HG03460 (cell line): ENCODE measurements at regions not wholly inside any gene's neighbourhood (a gene's known extent, or its start where the extent isn't known, plus 50 kb on each side); places are given as distances from the start of the nearest gene placed in this dataset.
"Not testable (repeated sequence)": the region's sequence is repeated elsewhere in the genome, so short reads cannot be mapped to it uniquely, and the experiment has no call there.

Experiments
- ATAC-seq: cut with Tn5 transposase; IDR thresholded peaks from one replicate; pipeline ENCODE4 v1.9.1; 2021; ENCODE audit not compliant: unreplicated experiment

GRCh38 chr14:89743828-89744227, 210.7 kb downstream of the EFCAB11 start:
- no peak for ATAC-seq

DNA sequence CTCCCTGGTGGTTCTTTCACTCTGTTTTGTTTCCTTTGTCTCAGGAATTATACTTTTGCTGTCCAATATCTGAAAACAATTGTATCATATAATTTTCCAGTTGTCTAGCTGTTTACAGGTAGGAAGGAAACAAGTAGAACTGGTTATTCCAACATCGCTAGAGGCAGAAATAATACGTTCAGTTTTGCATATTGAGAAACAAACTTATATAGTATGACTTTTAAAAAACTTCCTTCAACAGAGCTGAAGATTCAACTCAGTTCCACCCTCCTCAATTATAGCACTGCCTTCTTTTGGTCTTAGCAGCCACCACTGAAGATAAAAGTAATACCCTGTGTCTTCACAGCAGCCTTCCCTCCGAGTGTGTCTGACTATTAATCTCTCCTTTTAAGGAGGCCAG, 214.3 kb downstream of the EFCAB11 start:
- ATAC-seq, result no peak

DNA sequence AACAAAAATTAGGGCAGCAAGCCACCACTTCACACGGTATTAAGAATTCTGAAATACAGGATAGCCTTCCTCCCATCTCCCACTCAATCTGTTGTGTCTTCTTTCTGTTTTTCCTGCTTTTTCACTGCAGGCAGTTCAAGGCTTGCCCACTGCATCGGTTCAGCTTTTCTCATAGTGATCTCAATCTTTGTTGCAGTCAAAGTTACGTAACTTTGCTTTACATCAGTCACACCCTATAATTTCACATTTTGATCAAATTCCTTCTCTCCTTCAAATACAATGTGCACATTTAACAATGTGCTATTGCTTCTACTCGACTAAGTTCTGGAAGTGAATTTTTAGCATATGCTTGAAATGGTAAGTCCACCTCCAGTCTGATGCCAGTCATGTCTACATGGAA, 217.6 kb downstream of the EFCAB11 start:
- no peak for ATAC-seq

DNA sequence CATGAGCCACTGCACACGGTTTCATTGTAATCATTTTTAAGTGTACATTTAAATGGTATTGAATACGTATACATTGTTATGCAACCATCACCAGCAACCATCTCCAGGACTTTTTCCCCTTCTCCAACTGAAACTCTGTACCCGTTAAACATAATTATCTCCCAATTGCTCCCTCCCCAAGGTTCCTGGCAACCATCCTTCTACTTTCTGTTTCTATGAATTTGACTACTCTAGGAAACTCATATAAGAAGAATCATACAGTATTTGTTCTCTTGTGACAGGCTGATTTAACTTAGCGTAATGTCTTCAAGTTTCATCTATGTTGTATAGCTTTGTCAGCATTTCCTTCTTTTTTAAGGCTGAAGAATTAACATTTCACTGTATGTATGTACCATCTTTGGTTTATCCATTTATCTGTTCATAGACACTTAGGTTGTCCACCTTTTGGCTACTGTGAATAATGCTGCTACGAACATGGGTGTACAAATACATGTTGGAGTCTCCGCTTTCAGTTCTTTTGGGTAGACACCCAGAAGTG, 223.1 kb downstream of the EFCAB11 start:
- ATAC-seq, result no peak

- no peak for ATAC-seq
Measured at GRCh38 chr14:89730687-89731086, 223.8 kb downstream of the EFCAB11 start.

- no peak for ATAC-seq
Measured at GRCh38 chr14:89728964-89729363, 225.6 kb downstream of the EFCAB11 start.

DNA sequence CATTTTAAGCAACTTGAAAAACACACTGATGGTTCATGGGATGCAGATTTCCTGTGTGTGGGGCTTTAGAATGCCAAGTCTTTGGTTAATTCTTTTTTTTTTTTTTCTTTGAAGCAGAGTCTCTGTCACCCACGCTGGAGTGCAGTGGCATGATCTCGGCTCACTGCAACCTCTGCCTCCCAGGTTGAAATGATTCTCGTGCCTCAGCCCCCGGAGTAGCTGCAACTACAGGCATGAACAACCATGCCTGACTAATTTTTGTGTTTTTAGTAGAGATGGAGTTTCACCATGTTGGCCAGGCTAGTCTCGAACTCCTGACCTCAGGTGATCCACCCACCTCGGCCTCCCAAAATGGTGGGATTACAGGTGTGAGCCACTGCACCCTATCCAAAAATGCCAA, 228.3 kb downstream of the EFCAB11 start:
- ATAC-seq, result not testable (repeated sequence)

DNA sequence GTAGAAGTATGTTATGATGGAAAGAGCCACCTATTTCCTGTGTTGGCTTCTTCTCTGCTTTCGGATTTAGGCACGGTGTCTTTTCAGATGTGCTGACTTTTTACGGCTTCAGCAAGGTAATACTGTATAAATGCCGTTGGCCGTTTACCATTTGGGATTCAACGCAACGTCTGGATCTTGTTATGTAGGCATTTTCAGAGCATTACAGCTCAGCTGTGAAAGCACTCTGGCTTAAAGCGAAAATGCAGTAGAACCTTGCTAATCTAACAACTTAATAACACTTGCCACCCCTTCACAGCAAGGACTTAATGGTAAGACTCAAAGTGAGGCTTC, 229.9 kb downstream of the EFCAB11 start:
- no peak for ATAC-seq

DNA sequence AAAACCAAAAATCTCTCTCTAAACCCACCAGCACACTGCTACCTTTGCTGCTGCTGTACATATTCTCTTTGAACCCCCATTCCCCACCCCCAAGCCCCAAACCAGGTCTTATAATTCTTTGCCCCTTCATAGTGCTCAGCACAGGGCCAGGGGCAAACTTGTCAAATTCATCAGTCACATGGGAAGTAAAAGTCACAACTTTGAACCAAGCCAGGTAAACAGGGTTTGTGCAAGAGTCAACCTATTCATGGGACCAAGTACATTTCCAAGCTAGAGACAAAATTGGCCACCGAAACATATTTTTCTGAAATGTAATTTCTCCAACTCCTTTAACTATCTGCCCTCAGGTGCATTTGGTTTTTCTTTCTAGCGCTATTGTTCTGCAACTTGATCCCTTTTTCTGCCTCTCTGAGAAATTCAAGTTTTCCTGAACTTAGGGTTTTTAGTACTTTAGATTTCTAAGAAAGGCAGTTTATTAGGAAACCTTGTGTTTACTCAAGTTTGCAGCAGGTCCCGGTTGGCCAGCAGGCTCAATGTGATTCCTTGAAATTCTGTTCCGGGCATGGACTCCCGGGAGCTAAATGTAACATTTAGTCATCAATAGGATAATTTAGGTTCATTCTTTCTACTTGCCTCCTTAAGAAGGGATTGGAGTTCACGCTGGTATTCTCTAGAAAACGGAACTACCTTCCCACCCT, 230.5 kb downstream of the EFCAB11 start:
- ATAC-seq, result no peak

GRCh38 chr14:89721956-89722355, 232.6 kb downstream of the EFCAB11 start:
- no peak for ATAC-seq

DNA sequence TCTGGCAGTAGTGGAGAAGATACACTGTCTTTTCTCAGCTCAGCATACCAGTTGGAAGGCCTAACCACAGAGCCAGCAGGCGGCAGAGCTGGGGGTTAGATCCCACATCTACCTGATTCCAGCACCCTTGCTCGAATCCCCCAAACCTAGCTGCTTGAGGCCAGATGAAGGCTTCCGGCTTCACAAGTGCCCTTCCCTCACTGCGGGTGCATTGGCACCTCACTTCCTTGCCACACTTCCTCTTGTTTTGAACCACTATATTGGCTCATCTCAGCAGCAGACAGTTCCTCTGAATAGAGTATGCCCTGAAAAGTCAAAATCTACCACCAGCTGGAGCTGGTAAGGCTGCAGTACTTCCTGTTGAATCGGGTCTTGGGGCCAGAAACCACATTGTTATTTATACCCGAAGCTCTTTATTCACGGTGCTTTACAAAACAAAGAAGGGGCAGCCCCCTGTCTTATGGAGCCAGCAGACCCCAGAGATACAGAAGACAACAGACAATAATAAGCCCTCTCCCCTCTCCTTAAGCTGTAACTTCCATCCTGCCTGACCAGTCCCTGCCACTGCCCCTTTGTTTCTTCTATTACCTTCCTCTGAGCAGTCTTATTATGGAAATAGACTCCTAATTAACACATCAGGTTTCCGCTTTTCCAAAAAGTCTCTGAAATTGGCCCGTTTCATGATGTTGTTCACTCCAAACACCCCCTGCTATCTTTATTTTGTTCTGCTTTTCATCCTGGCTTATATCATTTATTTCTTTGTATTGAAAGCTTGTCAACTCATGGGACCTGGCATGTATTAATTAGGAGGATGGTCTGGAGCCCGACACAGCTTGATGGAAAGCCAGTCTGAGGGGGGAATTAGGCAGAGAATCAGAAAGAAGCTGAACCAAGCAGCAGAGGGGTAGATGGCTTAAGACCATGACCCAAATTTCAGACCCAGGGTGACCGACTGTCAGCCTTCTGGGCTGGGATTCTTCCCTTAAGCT, 233.5 kb downstream of the EFCAB11 start:
- ATAC-seq, result peak; percentile 77

DNA sequence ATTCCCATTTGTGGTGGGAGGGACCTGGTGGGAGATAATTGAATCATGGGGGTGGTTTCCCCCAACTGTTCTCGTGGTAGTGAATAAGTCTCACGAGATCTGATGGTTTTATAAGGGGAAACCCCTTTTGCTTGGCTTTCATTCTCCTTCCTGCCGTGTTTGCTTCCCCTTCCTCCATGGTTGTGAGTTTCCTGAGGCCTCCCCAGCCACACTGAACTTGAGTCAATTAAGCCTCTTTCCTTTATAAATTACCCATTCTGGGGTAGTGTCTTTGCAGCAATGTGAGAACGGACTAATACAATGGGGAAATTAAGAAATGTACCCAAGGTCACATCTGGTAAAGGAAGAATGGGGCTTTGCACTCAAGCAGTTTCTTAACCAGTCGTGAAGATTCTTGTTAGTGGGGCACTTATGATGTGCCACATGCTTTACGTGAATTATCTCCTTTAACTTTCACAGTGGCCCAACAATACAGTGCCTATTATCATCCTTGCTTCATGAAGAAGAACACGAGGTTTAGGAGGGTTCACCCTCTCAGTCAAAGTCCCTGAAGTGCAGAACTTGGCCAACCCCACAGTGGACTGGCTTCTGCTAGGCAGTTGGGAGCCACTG, 234.3 kb downstream of the EFCAB11 start:
- no peak for ATAC-seq

DNA sequence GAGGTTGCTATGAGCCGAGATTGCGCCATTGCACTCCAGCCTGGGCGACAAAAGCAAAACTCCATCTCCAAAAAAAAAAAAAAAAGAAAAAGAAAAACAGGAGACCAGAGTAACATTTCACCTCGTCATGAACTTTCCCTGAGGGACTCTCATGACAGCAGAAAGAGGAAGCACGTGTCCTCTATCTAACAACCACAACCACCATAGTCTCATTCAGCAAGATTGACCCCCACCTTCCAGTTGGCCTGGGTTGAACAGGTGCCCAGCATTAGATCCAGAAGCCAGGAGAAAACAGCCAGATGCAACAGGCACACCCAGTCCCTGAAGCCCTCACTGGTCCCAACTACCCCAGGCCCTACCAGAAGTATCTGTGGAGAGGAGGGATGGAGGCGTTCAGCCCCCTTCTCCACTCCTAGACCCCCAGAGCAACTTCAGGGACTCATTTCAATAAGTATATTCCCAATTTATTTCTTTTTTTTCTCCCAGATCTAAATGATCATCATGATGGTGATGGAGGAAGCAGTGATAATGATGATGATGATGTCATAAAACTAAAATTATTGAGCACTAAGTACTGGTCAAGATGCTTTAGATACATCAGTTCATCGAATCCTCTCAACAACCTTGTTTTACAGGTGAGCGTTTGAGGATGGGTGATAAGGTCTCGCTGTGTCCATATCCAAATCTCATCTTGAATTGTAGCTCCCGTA, 235.0 kb downstream of the EFCAB11 start:
- peak; percentile 46 for ATAC-seq

DNA sequence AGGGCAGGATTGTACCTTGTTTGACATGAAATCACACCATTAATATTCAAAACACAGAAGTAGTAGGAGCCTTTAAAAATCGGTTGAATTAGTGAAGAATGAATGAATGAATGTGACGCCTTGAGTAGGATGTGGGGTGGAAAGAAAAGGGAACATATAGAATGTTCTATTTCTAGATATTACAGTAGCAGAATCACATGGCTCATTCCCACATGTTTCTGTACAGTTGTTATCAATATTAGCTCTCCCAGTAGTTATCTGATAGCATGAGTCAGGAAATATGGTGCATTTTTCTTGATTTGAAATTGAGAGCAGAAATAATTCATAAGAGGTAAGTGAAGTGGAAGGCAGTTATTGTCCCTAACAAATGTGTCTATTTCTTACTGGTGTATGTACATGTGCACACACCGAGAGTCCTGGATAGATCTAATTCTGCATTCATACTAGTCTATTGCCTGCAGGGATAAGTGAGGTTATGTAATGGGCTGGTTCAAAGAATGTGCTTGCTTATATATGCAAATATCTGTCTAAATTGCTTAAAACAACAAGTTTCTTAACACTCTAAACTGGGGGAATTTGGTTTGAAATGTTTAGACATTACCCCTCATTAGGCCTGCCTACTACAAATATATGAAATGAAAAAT, 245.4 kb downstream of the EFCAB11 start:
- no peak for ATAC-seq

- ATAC-seq, result no peak
Measured at GRCh38 chr14:89707086-89707485, 247.4 kb downstream of the EFCAB11 start.

DNA sequence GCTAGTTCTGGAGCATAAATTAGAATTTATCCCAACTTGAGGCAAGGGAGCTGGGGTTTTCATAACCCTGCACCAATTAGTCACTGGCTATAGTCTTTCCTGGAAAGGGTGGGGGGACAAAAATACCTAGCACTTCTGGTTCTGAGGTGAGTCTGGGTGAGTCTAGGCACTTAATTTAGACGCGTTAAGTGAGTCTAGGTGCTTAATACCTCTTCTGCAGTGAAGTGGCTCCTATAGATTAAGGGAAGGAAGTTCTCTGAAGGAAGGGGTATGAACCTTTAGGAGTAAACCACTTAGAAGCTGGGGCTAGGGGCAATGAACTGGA, 251.7 kb downstream of the EFCAB11 start:
- no peak for ATAC-seq

DNA sequence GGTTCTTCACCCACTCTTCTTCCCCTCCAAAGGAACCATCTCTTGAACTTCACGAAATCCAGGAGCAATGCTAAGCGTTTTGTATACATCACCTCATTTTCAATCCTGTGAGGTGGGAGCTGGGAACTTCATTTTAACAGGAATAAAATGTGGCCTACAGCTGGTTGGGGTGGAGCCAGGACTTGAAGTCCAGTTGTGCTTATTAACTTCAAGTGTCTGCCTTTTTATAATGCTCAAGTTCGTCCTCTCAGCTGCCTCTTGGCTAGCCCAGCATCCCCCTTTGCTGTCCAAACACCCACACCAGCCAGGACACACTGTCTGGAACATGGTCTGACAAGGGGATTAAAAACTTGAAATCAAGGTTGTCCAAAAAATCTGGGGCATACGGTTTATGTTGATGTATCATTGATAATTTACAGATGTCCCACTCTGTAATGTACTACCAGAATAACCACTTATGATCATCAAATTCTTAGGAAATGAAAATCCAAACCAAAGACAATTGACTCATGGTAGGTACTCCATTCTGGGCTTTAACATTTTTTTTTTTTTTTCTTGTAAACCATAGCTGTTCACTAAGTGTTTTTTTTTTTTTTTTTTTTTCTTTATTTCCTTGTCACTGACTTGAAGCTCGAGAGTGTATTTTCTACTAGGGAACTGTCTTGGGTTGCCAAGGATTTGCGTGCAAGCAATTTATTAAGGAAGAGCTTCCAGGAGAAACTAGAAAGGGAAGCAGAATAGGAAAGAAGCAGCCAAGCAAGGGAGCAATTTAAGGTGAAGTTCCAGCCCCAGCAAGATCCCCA, 252.3 kb downstream of the EFCAB11 start:
- no peak for ATAC-seq

GRCh38 chr14:89701211-89702043, 253.1 kb downstream of the EFCAB11 start:
- ATAC-seq, result peak; percentile 79

- no peak for ATAC-seq
Measured at GRCh38 chr14:89700801-89701200, 253.7 kb downstream of the EFCAB11 start.
